Erythroblast (primary cell): ENCODE measurements at regions not wholly inside any gene's neighbourhood (a gene's known extent, or its start where the extent isn't known, plus 50 kb on each side); places are given as distances from the start of the nearest gene placed in this dataset.

Experiments
- GATA1 ChIP-seq: IDR thresholded peaks from 2 replicates; pipeline ENCODE4 v1.6.1; 2011; ENCODE audit warnings: low read depth, mild to moderate bottlenecking, control low read depth, low read length, moderate library complexity
- POLR2A ChIP-seq: IDR thresholded peaks from 2 replicates; pipeline ENCODE4 v1.6.1; 2011; ENCODE audit warnings: mild to moderate bottlenecking, low read length

DNA sequence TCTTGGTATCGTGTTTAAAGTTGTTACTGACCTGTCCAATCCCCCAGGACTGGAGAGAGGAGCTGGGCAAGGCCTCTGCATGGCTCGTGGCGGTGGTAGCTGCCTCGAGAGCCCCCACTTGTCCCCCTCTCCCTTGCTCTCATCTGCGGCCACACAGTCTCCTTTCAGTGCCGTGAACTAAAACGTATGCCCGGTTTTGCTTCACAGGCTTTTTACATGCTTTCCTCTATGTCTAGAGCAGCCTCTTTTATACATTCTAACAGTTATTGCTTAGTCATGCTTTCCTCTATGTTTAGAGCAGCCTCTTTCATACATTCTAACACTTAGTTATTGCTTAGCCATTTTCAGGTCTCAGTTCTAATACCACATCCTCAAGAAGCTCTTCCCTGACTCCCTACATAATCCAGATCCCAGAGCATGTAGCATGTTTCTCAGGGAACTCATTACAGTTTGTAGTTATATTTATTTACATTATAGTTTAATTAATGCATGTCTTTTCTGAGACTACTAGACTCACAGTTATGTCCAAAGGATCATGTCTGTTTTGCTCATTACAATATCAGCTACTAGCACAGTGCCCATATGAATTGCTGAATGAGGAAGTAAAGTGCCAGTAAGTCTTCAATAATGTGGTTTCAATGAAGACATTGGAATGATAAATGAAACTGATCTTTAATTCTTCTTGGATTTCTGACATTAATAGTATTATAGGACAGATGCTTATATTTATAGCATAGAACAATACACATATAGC is 66.5 kb upstream of the TBL1XR1 start:
- TF ChIP-seq POLR2A (no peak), GATA1 (no peak)
